SK-N-MC (cell line): ENCODE measurements at regions not wholly inside any gene's neighbourhood (a gene's known extent, or its start where the extent isn't known, plus 50 kb on each side); places are given as distances from the start of the nearest gene placed in this dataset.

ENCODE experiments used
- EZH2 ChIP-seq: fragments of 200-600 bp; sonication (generic); IDR thresholded peaks from one replicate; pipeline ENCODE4 v1.6.1; 2017; ENCODE audit warnings: antibody characterized with exemption
- POLR2AphosphoS5 ChIP-seq: IDR thresholded peaks from 2 replicates; pipeline ENCODE4 v1.6.1; 2012; ENCODE audit warnings: mild to moderate bottlenecking, low read depth, low read length, borderline replicate concordance

DNA sequence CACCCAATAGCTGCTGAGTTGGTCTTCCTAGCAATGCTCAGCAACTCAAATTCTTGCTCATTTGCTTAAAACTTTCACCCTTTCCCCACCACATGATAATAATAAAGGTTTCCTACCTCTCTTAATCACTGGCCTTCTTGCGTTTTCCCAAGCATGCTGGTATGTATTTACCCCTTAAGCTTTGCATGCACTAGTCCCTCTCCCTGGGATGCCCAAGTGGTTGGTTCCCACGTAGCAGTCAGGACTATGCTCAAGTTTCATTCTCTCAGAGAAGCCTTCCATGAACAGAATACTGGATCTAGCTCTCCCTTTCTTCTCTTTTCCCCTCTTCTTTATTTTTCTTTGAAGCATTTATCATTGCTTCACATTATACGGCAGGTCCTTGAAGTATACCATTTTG, 108.8 kb downstream of the KBTBD8 start:
- TF ChIP-seq POLR2AphosphoS5, result no peak
- TF ChIP-seq EZH2, result no peak
